ENCODE measurements at regions not wholly inside any gene's neighbourhood (a gene's known extent, or its start where the extent isn't known, plus 50 kb on each side); places are given as distances from the start of the nearest gene placed in this dataset.

GRCh38 chr5:144815131-144815530 is 644.5 kb downstream of the KCTD16 start:
- 31 to 32% methylated on average over 2 of the region's 2 CpGs for WGBS, 2 experiments (ENCODE audit: low coverage in 1 of 2, low lambda C conversion rate in 2 of 2, missing lambda C conversion rate in 2 of 2)
- TF ChIP-seq EZH2phosphoT487 (IDR thresholded peaks at IDR 0.05; ENCODE audit: insufficient read depth, low read depth): no peak
- TF ChIP-seq EZH2 (IDR thresholded peaks at IDR 0.05; ENCODE audit: insufficient read depth, poor library complexity, severe bottlenecking): no peak
- Histone ChIP-seq H3K4me1 (ENCODE audit: insufficient read depth) (peaks cover 33% of the 10 kb centered on the region), H3K4me3 (no peak overlapping the region), H3K36me3 (ENCODE audit: low read depth) (no peaks in the 10 kb centered on the region), H4K20me1 (ENCODE audit: insufficient read depth) (no peaks in the 10 kb centered on the region), H3K27ac (no peak overlapping the region), H3K79me2 (ENCODE audit: insufficient read depth) (no peaks in the 10 kb centered on the region), H3K9me2 (ENCODE audit: insufficient read depth) (no peaks in the 10 kb centered on the region), H2AFZ (no peak overlapping the region), H3K4me2 (ENCODE audit: unreplicated experiment) (no peak overlapping the region), H3K9me3 (ENCODE audit: low read depth) (no peaks in the 10 kb centered on the region), H3K27me3 (replicated peaks; ENCODE audit: insufficient read depth) (no peaks in the 10 kb centered on the region), H3K9ac (no peak overlapping the region), H3F3A (ENCODE audit: insufficient read depth) (peaks cover 17% of the 10 kb centered on the region; the same call in 1 of the 2 replicates)
- in situ Hi-C loops (cut with MboI): no loop called here
- peak; percentile 58 for DNase-seq

- peaks cover 33% of the 10 kb centered on the region for H3K4me1 ChIP-seq (ENCODE audit: insufficient read depth)
- H3K79me2 ChIP-seq (ENCODE audit: insufficient read depth): no peaks in the 10 kb centered on the region
- no peaks in the 10 kb centered on the region for H3K27me3 ChIP-seq (replicated peaks; ENCODE audit: insufficient read depth)
- peak overlapping the region; percentile 56 for H3K27ac ChIP-seq
- no peaks in the 10 kb centered on the region for H3K9me2 ChIP-seq (ENCODE audit: insufficient read depth)
- H2AFZ ChIP-seq: 0 out of 2 replicates have a peak overlapping the region, but pooled peaks have one; percentile 10
- peaks cover 17% of the 10 kb centered on the region; the same call in 1 of the 2 replicates for H3F3A ChIP-seq (ENCODE audit: insufficient read depth)
- no peak overlapping the region for H3K4me3 ChIP-seq
- peak; percentile 97 for DNase-seq
- no peaks in the 10 kb centered on the region for H3K9me3 ChIP-seq (ENCODE audit: low read depth)
- no peaks in the 10 kb centered on the region for H4K20me1 ChIP-seq (ENCODE audit: insufficient read depth)
- in situ Hi-C loops (cut with MboI): no loop called here
- 0 to 4% methylated on average over 2 of the region's 2 CpGs for WGBS, 2 experiments (ENCODE audit: low coverage in 1 of 2, low lambda C conversion rate in 2 of 2, missing lambda C conversion rate in 2 of 2)
- TF ChIP-seq EZH2phosphoT487 (IDR thresholded peaks at IDR 0.05; ENCODE audit: insufficient read depth, low read depth): no peak
- TF ChIP-seq EZH2 (IDR thresholded peaks at IDR 0.05; ENCODE audit: insufficient read depth, poor library complexity, severe bottlenecking): no peak
- no peak overlapping the region for H3K9ac ChIP-seq
- H3K4me2 ChIP-seq (ENCODE audit: unreplicated experiment): peak overlapping the region; percentile 44
- no peaks in the 10 kb centered on the region for H3K36me3 ChIP-seq (ENCODE audit: low read depth)
These were observed 642.1 kb downstream of the KCTD16 start for GRCh38 chr5:144812763-144813162.

GRCh38 chr5:144800169-144800568 is 629.5 kb downstream of the KCTD16 start:
- no peak overlapping the region for H3K4me3 ChIP-seq
- H3K9me3 ChIP-seq (ENCODE audit: low read depth): no peaks in the 10 kb centered on the region
- no peak for DNase-seq
- no peaks in the 10 kb centered on the region for H4K20me1 ChIP-seq (ENCODE audit: insufficient read depth)
- H3K4me2 ChIP-seq (ENCODE audit: unreplicated experiment): no peak overlapping the region
- H3K4me1 ChIP-seq (ENCODE audit: insufficient read depth): no peaks in the 10 kb centered on the region; the same call in 1 of the 2 replicates
- H3K27ac ChIP-seq: no peak overlapping the region
- H3K79me2 ChIP-seq (ENCODE audit: insufficient read depth): no peaks in the 10 kb centered on the region
- H2AFZ ChIP-seq: no peak overlapping the region
- no peak for TF ChIP-seq EZH2 (IDR thresholded peaks at IDR 0.05; ENCODE audit: insufficient read depth, poor library complexity, severe bottlenecking)
- TF ChIP-seq EZH2phosphoT487 (IDR thresholded peaks at IDR 0.05; ENCODE audit: insufficient read depth, low read depth): no peak
- no peaks in the 10 kb centered on the region for H3K36me3 ChIP-seq (ENCODE audit: low read depth)
- H3K9me2 ChIP-seq (ENCODE audit: insufficient read depth): no peaks in the 10 kb centered on the region
- H3F3A ChIP-seq (ENCODE audit: insufficient read depth): no peaks in the 10 kb centered on the region
- no peaks in the 10 kb centered on the region for H3K27me3 ChIP-seq (replicated peaks; ENCODE audit: insufficient read depth)
- in situ Hi-C loops (cut with MboI): no loop called here
- H3K9ac ChIP-seq: no peak overlapping the region

- Histone ChIP-seq H3K9me2 (ENCODE audit: insufficient read depth) (no peaks in the 10 kb centered on the region), H2AFZ (no peak overlapping the region), H3K9ac (no peak overlapping the region), H3K36me3 (ENCODE audit: low read depth) (no peaks in the 10 kb centered on the region), H4K20me1 (ENCODE audit: insufficient read depth) (no peaks in the 10 kb centered on the region), H3K4me1 (ENCODE audit: insufficient read depth) (no peaks in the 10 kb centered on the region; the same call in 1 of the 2 replicates), H3K27ac (no peak overlapping the region), H3K4me2 (ENCODE audit: unreplicated experiment) (no peak overlapping the region), H3K4me3 (no peak overlapping the region), H3F3A (ENCODE audit: insufficient read depth) (no peaks in the 10 kb centered on the region), H3K9me3 (ENCODE audit: low read depth) (no peaks in the 10 kb centered on the region), H3K79me2 (ENCODE audit: insufficient read depth) (no peaks in the 10 kb centered on the region), H3K27me3 (replicated peaks; ENCODE audit: insufficient read depth) (no peaks in the 10 kb centered on the region)
- WGBS, 2 experiments (ENCODE audit: low coverage in 1 of 2, low lambda C conversion rate in 2 of 2, missing lambda C conversion rate in 2 of 2): 56 to 57% methylated on average over 1 of the region's 1 CpG
- TF ChIP-seq EZH2phosphoT487 (IDR thresholded peaks at IDR 0.05; ENCODE audit: insufficient read depth, low read depth) (no peak), EZH2 (IDR thresholded peaks at IDR 0.05; ENCODE audit: insufficient read depth, poor library complexity, severe bottlenecking) (no peak)
- DNase-seq: no peak
- in situ Hi-C loops (cut with MboI): no loop called here
These were observed 627.9 kb downstream of the KCTD16 start for GRCh38 chr5:144798595-144798994.

GRCh38 chr5:144794922-144795321 is 624.2 kb downstream of the KCTD16 start:
- in situ Hi-C loops (cut with MboI): no loop called here
- no peaks in the 10 kb centered on the region for H3F3A ChIP-seq (ENCODE audit: insufficient read depth)
- no peaks in the 10 kb centered on the region for H3K27me3 ChIP-seq (replicated peaks; ENCODE audit: insufficient read depth)
- H3K4me2 ChIP-seq (ENCODE audit: unreplicated experiment): no peak overlapping the region
- H3K27ac ChIP-seq: no peak overlapping the region
- H3K36me3 ChIP-seq (ENCODE audit: low read depth): no peaks in the 10 kb centered on the region
- H3K9ac ChIP-seq: no peak overlapping the region
- no peak overlapping the region for H3K4me3 ChIP-seq
- no peaks in the 10 kb centered on the region for H3K9me2 ChIP-seq (ENCODE audit: insufficient read depth)
- TF ChIP-seq EZH2phosphoT487 (IDR thresholded peaks at IDR 0.05; ENCODE audit: insufficient read depth, low read depth): no peak
- no peak for TF ChIP-seq EZH2 (IDR thresholded peaks at IDR 0.05; ENCODE audit: insufficient read depth, poor library complexity, severe bottlenecking)
- no peaks in the 10 kb centered on the region for H4K20me1 ChIP-seq (ENCODE audit: insufficient read depth)
- H3K79me2 ChIP-seq (ENCODE audit: insufficient read depth): no peaks in the 10 kb centered on the region
- WGBS, 2 experiments (ENCODE audit: low coverage in 1 of 2, low lambda C conversion rate in 2 of 2, missing lambda C conversion rate in 2 of 2): 52 to 64% methylated on average over 1 of the region's 1 CpG
- no peaks in the 10 kb centered on the region for H3K9me3 ChIP-seq (ENCODE audit: low read depth)
- peak; percentile 3 for DNase-seq
- no peak overlapping the region for H2AFZ ChIP-seq
- no peaks in the 10 kb centered on the region; the same call in 1 of the 2 replicates for H3K4me1 ChIP-seq (ENCODE audit: insufficient read depth)
